Peyer's patch (tissue), 4 donors: ENCODE measurements at regions not wholly inside any gene's neighbourhood (a gene's known extent, or its start where the extent isn't known, plus 50 kb on each side); places are given as distances from the start of the nearest gene placed in this dataset.

Experiments used
- DNase-seq, 3 donors: peaks; one replicate each; pipeline ENCODE4 v3.0.0-alpha.2; 2017 to 2019
- H3K27ac ChIP-seq, 4 donors: fragments of 200-600 bp; sonication (generic); one replicate each; pipeline ENCODE4 v1.5.1; 2016 to 2019
- H3K27me3 ChIP-seq, 2 donors: fragments of 200-600 bp; sonication (generic); one replicate each; pipeline ENCODE4 v1.5.1; 2019
- H3K36me3 ChIP-seq, 3 donors: fragments of 200-600 bp; sonication (generic); one replicate each; pipeline ENCODE4 v1.5.1; 2016 to 2019
- H3K4me1 ChIP-seq, 4 donors: fragments of 200-600 bp; sonication (generic); one replicate each; pipeline ENCODE4 v1.5.1; 2016 to 2019
- H3K4me3 ChIP-seq, 4 donors: fragments of 200-600 bp; sonication (generic); 1 replicate in 3 of 4; 2 replicates in 1 of 4; pipeline ENCODE4 v1.5.1; 2016 to 2019; ENCODE audit warnings: mild to moderate bottlenecking in 1 of 4
- H3K9me3 ChIP-seq, 4 donors: fragments of 200-600 bp; sonication (generic); one replicate each; pipeline ENCODE4 v1.5.1; 2016 to 2019; ENCODE audit warnings: mild to moderate bottlenecking in 1 of 4
- POLR2A ChIP-seq, 2 donors: fragments of 450-650 bp; IDR thresholded peaks; one replicate each; pipeline ENCODE4 v1.5.1; 2017; ENCODE audit warnings: antibody characterized with exemption in 2 of 2, mild to moderate bottlenecking in 2 of 2, moderate library complexity in 2 of 2
- TF ChIP-seq, protein P1 (sequence below), 6 experiments: fragments of 450-650 bp in 4 of 6; fragments of 200-600 bp in 2 of 6; sonication (generic) in 1 of 6; IDR thresholded peaks; one replicate each; pipeline ENCODE4 v1.5.1; 2017 to 2019; ENCODE audit warnings: antibody characterized with exemption in 6 of 6, mild to moderate bottlenecking in 3 of 6, moderate library complexity in 1 of 6

DNA sequence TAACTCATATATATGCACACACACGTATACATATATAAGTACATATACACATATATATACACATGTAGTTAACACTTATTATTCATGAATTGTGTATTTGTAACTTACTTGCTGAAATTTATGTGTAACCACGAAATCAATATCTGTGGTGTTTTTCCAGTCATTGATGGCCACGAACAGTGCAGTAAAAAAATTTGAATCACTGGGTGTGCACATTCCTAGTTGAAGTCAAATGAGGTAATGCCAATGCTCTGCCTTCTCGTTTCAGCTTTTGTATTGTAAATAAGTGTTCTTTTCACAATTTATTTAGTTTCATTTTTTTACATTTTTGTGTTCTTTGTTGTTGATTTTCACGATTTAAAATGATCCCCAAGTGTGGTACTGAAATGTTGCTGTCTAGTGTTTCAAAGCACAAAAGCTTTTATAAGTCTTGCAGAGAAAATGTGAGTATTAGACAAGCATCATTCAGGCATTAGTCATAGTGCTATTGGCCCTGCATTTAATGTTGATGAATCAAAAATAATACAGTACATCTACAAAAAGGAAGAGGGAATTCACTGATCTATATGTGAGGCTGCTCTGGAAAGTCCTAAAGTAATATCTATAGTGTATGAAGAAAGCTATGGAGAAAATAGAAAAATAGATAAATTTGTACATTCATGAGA, 419.0 kb downstream of the DSC3 start:
- Histone ChIP-seq H3K9me3 (no peaks in the 10 kb centered on the region), H3K27ac (no peak overlapping the region), H3K4me1 (no peaks in the 10 kb centered on the region), H3K4me3 (no peak overlapping the region), H3K27me3 (no peaks in the 10 kb centered on the region), H3K36me3 (no peaks in the 10 kb centered on the region)
- DNase-seq = no peak
- TF ChIP-seq, protein P1, sequence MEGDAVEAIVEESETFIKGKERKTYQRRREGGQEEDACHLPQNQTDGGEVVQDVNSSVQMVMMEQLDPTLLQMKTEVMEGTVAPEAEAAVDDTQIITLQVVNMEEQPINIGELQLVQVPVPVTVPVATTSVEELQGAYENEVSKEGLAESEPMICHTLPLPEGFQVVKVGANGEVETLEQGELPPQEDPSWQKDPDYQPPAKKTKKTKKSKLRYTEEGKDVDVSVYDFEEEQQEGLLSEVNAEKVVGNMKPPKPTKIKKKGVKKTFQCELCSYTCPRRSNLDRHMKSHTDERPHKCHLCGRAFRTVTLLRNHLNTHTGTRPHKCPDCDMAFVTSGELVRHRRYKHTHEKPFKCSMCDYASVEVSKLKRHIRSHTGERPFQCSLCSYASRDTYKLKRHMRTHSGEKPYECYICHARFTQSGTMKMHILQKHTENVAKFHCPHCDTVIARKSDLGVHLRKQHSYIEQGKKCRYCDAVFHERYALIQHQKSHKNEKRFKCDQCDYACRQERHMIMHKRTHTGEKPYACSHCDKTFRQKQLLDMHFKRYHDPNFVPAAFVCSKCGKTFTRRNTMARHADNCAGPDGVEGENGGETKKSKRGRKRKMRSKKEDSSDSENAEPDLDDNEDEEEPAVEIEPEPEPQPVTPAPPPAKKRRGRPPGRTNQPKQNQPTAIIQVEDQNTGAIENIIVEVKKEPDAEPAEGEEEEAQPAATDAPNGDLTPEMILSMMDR (IDR thresholded peaks at IDR 0.05) = no peak
- TF ChIP-seq POLR2A (IDR thresholded peaks at IDR 0.05) = no peak

DNA sequence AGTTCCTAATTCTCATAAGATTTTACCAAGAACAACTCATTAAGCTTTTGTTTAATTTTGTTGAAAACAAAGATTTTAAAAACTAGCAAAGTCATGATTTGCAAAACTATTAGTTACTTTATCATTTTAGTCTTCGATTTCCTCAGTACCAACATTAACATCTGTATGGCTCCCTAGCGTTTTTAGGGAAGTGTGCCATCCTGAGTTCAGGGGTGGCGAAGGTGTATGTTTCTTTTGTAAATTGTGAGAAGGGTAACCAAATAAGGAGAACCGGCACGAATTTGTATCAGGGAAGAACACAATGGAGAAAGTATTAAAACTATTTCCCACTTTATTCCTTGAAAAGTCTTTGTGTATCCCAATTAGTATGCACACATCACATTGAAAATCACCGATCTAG, 419.9 kb downstream of the DSC3 start:
- Histone ChIP-seq H3K4me3 (no peak overlapping the region), H3K27ac (no peak overlapping the region), H3K4me1 (no peaks in the 10 kb centered on the region), H3K36me3 (no peaks in the 10 kb centered on the region), H3K9me3 (no peaks in the 10 kb centered on the region), H3K27me3 (no peaks in the 10 kb centered on the region)
- TF ChIP-seq, protein P1 (IDR thresholded peaks at IDR 0.05) = no peak
- TF ChIP-seq POLR2A (IDR thresholded peaks at IDR 0.05) = no peak
- DNase-seq = no peak

DNA sequence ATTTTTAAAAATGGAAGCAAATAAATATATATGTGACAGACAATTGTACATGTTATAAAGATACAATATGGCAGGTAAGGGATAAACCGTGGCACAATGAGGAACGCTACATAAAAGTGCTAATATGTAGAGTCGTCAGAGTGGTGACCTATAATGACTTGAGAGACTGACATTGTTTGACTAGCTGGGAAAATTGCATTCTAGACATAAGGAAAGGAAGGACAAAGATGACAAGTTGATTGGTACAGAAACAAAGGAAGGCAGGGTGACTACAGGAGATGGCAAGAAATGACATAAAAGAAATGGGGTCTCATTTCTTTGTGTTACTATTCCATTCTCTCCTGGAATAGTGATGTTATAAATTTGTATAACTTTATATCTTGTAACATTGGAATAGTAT, 420.4 kb downstream of the DSC3 start:
- Histone ChIP-seq H3K27me3 (no peaks in the 10 kb centered on the region), H3K4me1 (no peaks in the 10 kb centered on the region), H3K27ac (no peak overlapping the region), H3K9me3 (no peaks in the 10 kb centered on the region), H3K36me3 (no peaks in the 10 kb centered on the region), H3K4me3 (no peak overlapping the region)
- TF ChIP-seq, protein P1 (IDR thresholded peaks at IDR 0.05) = no peak
- TF ChIP-seq POLR2A (IDR thresholded peaks at IDR 0.05) = no peak
- no peak for DNase-seq

DNA sequence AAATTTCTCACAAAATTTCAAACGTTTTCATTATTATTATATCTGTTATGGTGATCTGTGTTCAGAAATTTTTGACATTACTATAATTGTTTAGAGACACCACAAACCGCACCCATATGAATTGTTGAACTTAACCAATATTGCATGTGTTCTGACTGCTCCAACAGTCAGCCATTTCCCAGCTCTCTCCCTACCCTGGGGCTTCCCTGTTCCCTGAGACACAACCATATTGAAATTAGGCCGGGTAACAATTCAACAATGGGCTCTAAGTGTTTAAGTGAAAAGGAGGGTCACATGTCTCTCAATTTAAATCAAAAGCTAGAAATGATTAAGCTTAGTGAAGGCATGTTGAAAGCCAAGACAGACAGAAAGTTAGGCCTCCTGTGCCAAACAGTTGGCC, 424.0 kb downstream of the DSC3 start:
- Histone ChIP-seq H3K9me3 (no peaks in the 10 kb centered on the region), H3K4me3 (no peak overlapping the region), H3K27ac (no peak overlapping the region), H3K36me3 (no peaks in the 10 kb centered on the region), H3K27me3 (no peaks in the 10 kb centered on the region), H3K4me1 (no peaks in the 10 kb centered on the region)
- DNase-seq = no peak
- TF ChIP-seq, protein P1 (IDR thresholded peaks at IDR 0.05) = no peak
- TF ChIP-seq POLR2A (IDR thresholded peaks at IDR 0.05) = no peak

DNA sequence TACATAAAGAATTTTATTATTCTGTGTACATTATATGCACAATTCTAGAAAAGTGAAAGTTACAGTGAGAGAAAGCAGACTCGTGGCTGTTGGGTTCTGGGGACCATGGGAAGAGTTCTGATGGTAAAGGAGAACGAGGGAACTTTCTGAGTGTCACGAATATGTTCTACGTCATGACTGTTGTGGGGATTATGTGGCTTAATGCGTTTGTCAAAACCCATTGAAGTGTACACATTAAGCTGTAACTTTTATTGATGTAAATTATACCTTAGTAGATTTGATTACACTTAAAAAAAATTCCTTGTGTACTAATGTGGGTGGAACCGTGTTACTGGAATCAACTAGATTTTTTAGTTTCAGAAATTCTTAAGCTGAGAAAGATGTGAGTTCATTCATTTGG, 426.1 kb downstream of the DSC3 start:
- Histone ChIP-seq H3K4me3 (no peak overlapping the region), H3K9me3 (no peaks in the 10 kb centered on the region), H3K4me1 (no peaks in the 10 kb centered on the region), H3K27ac (no peak overlapping the region), H3K36me3 (no peaks in the 10 kb centered on the region), H3K27me3 (no peaks in the 10 kb centered on the region)
- DNase-seq = no peak
- TF ChIP-seq, protein P1 (IDR thresholded peaks at IDR 0.05) = no peak
- TF ChIP-seq POLR2A (IDR thresholded peaks at IDR 0.05) = no peak

DNA sequence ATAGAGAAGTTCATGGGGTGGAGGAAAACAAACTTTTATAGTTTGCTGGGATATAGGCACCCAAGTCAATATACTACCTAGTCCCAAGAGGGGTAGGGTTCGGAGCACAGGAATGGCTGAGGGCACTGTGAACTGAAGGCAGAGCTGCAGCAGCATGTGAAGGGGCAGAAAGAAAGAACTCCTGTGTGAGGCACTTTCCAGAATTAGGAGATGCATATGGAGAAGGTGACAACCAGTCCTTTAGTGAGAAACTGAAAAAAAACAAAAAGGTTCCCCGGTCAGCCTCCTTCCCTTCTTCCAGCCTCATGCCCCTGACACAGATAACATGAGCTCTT, 429.1 kb downstream of the DSC3 start:
- no peak for DNase-seq
- no peaks in the 10 kb centered on the region for H3K4me1 ChIP-seq
- H3K9me3 ChIP-seq = no peaks in the 10 kb centered on the region
- H3K4me3 ChIP-seq = no peak overlapping the region
- TF ChIP-seq POLR2A (IDR thresholded peaks at IDR 0.05) = no peak
- TF ChIP-seq, protein P1 (IDR thresholded peaks at IDR 0.05) = no peak
- no peaks in the 10 kb centered on the region for H3K36me3 ChIP-seq
- no peak overlapping the region for H3K27ac ChIP-seq
- H3K27me3 ChIP-seq = no peaks in the 10 kb centered on the region
